ENCODE measurements at regions not wholly inside any gene's neighbourhood (a gene's known extent, or its start where the extent isn't known, plus 50 kb on each side); places are given as distances from the start of the nearest gene placed in this dataset.

GRCh38 chr16:47956916-47957315, 198.9 kb downstream of the ABCC12 start:
- no peak overlapping the region for H3K4me3 ChIP-seq (ENCODE audit: low read depth, low read length)
- no peak for TF ChIP-seq CTCF (IDR thresholded peaks at IDR 0.05; ENCODE audit: low read depth, low read length)

- H3K4me3 ChIP-seq (ENCODE audit: low read depth, low read length), result no peak overlapping the region
- TF ChIP-seq CTCF (IDR thresholded peaks at IDR 0.05; ENCODE audit: low read depth, low read length), result no peak
Measured at GRCh38 chr16:47949714-47950113, 206.1 kb downstream of the ABCC12 start.

GRCh38 chr16:47949276-47949675, 206.5 kb downstream of the ABCC12 start:
- TF ChIP-seq CTCF (IDR thresholded peaks at IDR 0.05; ENCODE audit: low read depth, low read length), result no peak
- no peak overlapping the region for H3K4me3 ChIP-seq (ENCODE audit: low read depth, low read length)

- no peak overlapping the region for H3K4me3 ChIP-seq (ENCODE audit: low read depth, low read length)
- no peak for TF ChIP-seq CTCF (IDR thresholded peaks at IDR 0.05; ENCODE audit: low read depth, low read length)
Measured at GRCh38 chr16:47947723-47948122, 208.1 kb downstream of the ABCC12 start.

GRCh38 chr16:47946092-47946491, 209.7 kb downstream of the ABCC12 start:
- TF ChIP-seq CTCF (IDR thresholded peaks at IDR 0.05; ENCODE audit: low read depth, low read length), result no peak

GRCh38 chr16:47944589-47944988, 211.2 kb downstream of the ABCC12 start:
- no peak for TF ChIP-seq CTCF (IDR thresholded peaks at IDR 0.05; ENCODE audit: low read depth, low read length)
- no peak overlapping the region for H3K4me3 ChIP-seq (ENCODE audit: low read depth, low read length)

More at GRCh38 chr16:47946092-47946491, 209.7 kb downstream of the ABCC12 start:
- H3K4me3 ChIP-seq (ENCODE audit: low read depth, low read length), result no peak overlapping the region

- no peak for TF ChIP-seq CTCF (IDR thresholded peaks at IDR 0.05; ENCODE audit: low read depth, low read length)
- no peak overlapping the region for H3K4me3 ChIP-seq (ENCODE audit: low read depth, low read length)
Measured at GRCh38 chr16:47943235-47943634, 212.6 kb downstream of the ABCC12 start.
